ENCODE measurements at regions not wholly inside any gene's neighbourhood (a gene's known extent, or its start where the extent isn't known, plus 50 kb on each side); places are given as distances from the start of the nearest gene placed in this dataset.
A peak's percentile ranks its signal among the peaks of the same experiment; 100 is the strongest.

- DNase-seq (ENCODE audit: low read depth in 2 of 2) = no peak
- no peak for TF ChIP-seq CTCF (IDR thresholded peaks at IDR 0.05; ENCODE audit: low read depth, low read length)
Observed at GRCh38 chr4:111020476-111020875, 397.6 kb upstream of the PITX2 start.

GRCh38 chr4:111020961-111021360 is 398.1 kb upstream of the PITX2 start:
- no peak overlapping the region for H3K4me3 ChIP-seq (replicated peaks in 1 of 2; ENCODE audit: low read depth in 2 of 2, low read length in 2 of 2)
- no peak for DNase-seq (ENCODE audit: low read depth in 2 of 2)
- TF ChIP-seq CTCF (IDR thresholded peaks at IDR 0.05; ENCODE audit: low read depth, low read length) = no peak

More at GRCh38 chr4:111020476-111020875, 397.6 kb upstream of the PITX2 start:
- no peak overlapping the region for H3K4me3 ChIP-seq (replicated peaks in 1 of 2; ENCODE audit: low read depth in 2 of 2, low read length in 2 of 2)

GRCh38 chr4:111022758-111023157 is 399.9 kb upstream of the PITX2 start:
- TF ChIP-seq CTCF (IDR thresholded peaks at IDR 0.05; ENCODE audit: low read depth, low read length) = no peak
- DNase-seq (ENCODE audit: low read depth in 2 of 2) = no peak
- H3K4me3 ChIP-seq (replicated peaks in 1 of 2; ENCODE audit: low read depth in 2 of 2, low read length in 2 of 2) = no peak overlapping the region

GRCh38 chr4:111027526-111027925 is 404.6 kb upstream of the PITX2 start:
- DNase-seq (ENCODE audit: low read depth in 2 of 2) = peak in 1 of 2 donors; percentile 27
- TF ChIP-seq CTCF (IDR thresholded peaks at IDR 0.05; ENCODE audit: low read depth, low read length) = no peak
- no peak overlapping the region for H3K4me3 ChIP-seq (replicated peaks in 1 of 2; ENCODE audit: low read depth in 2 of 2, low read length in 2 of 2)

GRCh38 chr4:111028795-111029194 is 405.9 kb upstream of the PITX2 start:
- TF ChIP-seq CTCF (IDR thresholded peaks at IDR 0.05; ENCODE audit: low read depth, low read length) = no peak
- no peak overlapping the region for H3K4me3 ChIP-seq (replicated peaks in 1 of 2; ENCODE audit: low read depth in 2 of 2, low read length in 2 of 2)
- DNase-seq (ENCODE audit: low read depth in 2 of 2) = peak in 1 of 2 donors; percentile 2

GRCh38 chr4:111031001-111031579 is 408.2 kb upstream of the PITX2 start:
- no peak overlapping the region for H3K4me3 ChIP-seq (replicated peaks in 1 of 2; ENCODE audit: low read depth in 2 of 2, low read length in 2 of 2)
- no peak for DNase-seq (ENCODE audit: low read depth in 2 of 2)
- no peak for TF ChIP-seq CTCF (IDR thresholded peaks at IDR 0.05; ENCODE audit: low read depth, low read length)

GRCh38 chr4:111031596-111031995 is 408.7 kb upstream of the PITX2 start:
- H3K4me3 ChIP-seq (replicated peaks in 1 of 2; ENCODE audit: low read depth in 2 of 2, low read length in 2 of 2) = no peak overlapping the region
- no peak for DNase-seq (ENCODE audit: low read depth in 2 of 2)
- TF ChIP-seq CTCF (IDR thresholded peaks at IDR 0.05; ENCODE audit: low read depth, low read length) = no peak
